ENCODE measurements at regions not wholly inside any gene's neighbourhood (a gene's known extent, or its start where the extent isn't known, plus 50 kb on each side); places are given as distances from the start of the nearest gene placed in this dataset.

GRCh38 chr12:91529829-91530228 is 347.2 kb upstream of the DCN start:
- TF ChIP-seq POLR2A (IDR thresholded peaks at IDR 0.05): no peak
- TF ChIP-seq, protein P1, sequence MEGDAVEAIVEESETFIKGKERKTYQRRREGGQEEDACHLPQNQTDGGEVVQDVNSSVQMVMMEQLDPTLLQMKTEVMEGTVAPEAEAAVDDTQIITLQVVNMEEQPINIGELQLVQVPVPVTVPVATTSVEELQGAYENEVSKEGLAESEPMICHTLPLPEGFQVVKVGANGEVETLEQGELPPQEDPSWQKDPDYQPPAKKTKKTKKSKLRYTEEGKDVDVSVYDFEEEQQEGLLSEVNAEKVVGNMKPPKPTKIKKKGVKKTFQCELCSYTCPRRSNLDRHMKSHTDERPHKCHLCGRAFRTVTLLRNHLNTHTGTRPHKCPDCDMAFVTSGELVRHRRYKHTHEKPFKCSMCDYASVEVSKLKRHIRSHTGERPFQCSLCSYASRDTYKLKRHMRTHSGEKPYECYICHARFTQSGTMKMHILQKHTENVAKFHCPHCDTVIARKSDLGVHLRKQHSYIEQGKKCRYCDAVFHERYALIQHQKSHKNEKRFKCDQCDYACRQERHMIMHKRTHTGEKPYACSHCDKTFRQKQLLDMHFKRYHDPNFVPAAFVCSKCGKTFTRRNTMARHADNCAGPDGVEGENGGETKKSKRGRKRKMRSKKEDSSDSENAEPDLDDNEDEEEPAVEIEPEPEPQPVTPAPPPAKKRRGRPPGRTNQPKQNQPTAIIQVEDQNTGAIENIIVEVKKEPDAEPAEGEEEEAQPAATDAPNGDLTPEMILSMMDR (IDR thresholded peaks at IDR 0.05): no peak

All from heart left ventricle (tissue), 13 donors.